HG03520 (cell line): ENCODE measurements at regions not wholly inside any gene's neighbourhood (a gene's known extent, or its start where the extent isn't known, plus 50 kb on each side); places are given as distances from the start of the nearest gene placed in this dataset.
A peak's percentile ranks its signal among the peaks of the same experiment; 100 is the strongest.
"Not testable (repeated sequence)": the region's sequence is repeated elsewhere in the genome, so short reads cannot be mapped to it uniquely, and the experiment has no call there.

Experiments used
- ATAC-seq: cut with Tn5 transposase; IDR thresholded peaks from one replicate; pipeline ENCODE4 v1.9.1; 2021; ENCODE audit warnings: mild to moderate bottlenecking, moderate library complexity; ENCODE audit not compliant: unreplicated experiment

DNA sequence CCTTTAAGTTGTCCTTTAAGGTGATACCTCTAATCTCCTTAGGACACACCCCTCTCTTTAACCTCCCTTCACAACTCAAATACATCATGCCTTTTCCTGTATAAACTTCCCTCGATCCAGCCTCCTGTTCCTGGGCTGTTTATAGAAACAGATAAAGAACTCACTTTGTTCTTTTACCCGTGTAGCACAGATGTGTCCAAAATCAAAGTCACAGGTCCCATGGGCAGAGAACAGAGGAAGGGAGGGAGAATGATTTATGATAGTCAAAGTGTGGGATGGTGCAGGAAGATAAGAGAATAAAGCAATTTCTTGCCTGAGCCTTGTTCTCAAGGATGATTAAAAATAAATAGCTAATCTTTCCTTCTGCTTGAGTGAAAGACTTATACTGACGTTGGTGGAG is 50.3 kb upstream of the CABCOCO1 start:
- no peak for ATAC-seq

GRCh38 chr10:61612009-61612408 is 50.7 kb upstream of the CABCOCO1 start:
- ATAC-seq = no peak

- no peak for ATAC-seq
Observed at GRCh38 chr10:61609701-61610100, 53.0 kb upstream of the CABCOCO1 start.

DNA sequence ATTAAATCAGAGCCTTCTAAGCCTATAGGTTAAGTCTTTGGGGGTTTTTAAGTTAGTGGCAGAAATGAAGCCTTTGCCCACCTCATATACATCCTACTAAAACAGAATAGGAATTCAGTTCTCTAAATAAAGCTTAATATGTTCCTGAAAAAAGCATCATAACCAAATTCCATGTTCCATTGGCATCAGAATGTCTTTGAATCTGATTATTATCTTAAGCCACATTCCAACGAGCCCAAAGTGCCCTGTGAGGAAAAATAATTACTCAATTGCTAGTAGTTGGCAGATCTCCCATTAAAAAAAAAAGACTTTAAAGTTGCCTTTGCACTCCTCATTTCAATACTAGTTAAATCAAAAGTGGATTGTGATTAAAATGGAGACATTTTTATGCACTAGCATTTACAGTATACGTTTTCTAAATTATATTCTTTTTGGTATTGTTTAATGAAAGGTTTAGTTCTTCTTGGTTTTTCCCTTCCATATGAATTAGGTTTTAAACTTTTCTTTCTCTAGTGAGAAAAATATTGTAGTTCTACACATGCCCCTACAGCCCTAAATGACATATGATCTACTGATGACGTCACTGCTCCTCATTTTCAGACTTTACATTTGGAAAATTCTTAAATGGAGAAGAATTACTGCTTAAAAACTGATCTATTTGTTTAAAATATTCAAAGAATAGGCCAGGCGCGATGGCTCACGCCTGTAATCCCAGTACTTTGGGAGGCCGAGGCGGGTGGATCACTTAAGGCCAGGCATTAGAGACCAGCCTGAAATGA is 54.3 kb upstream of the CABCOCO1 start:
- no peak for ATAC-seq

- ATAC-seq = no peak
Observed at GRCh38 chr10:61606959-61607907, 55.5 kb upstream of the CABCOCO1 start.

DNA sequence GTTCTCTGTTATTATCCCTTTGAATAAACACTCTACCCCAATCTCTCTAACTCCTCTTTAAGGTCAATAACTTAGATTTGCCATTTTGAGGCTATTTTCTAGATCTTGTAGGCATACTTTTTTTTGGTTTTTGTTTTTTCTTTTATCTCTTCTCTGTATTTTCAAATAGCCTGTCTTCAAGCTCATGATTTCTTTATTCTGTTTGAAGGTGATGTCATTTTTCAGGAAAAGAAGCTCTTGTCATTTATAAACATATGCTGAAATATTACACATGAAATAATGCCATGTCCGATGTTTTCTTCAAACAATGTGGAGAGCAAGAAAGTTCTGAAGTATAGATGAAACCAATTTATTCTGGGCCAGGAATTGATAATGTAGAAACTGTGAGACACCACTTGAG is 57.5 kb upstream of the CABCOCO1 start:
- ATAC-seq = no peak

DNA sequence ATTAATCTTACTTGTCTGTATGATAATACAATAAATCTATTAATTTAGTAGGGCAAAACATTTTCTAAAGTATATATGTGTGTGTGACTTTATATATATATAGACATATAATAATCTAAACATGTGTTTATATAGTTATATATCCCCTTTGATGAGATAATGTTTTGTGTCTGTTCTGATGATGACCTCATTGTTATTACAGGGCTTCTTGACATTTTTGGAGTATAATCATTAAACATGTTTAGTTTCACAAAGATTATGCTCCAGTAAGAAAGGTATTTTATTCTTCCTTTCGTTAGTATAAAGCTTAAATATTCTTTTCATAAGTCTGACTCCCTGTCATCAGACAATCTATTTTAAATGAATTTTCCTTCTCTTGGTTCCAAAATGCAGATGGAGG is 62.3 kb upstream of the CABCOCO1 start:
- no peak for ATAC-seq

DNA sequence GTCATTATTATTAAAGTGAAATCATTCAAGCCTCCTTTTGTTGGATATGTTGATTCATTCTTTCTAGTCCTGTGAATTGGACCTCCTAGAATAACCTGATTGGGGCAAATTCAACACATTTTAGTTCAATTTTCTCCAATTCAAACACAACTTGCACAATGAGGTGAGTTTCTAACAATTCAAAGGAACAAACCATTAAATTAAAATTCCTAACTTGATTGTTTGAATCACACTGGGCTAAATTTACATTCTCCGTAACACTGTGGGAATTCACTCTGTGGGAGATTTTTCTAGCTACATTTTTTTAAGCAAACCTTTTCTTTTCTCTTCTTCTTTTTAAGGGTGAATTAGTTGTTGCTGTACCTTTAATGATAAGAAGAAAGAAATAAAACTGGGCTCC is 68.3 kb upstream of the CABCOCO1 start:
- ATAC-seq = no peak

DNA sequence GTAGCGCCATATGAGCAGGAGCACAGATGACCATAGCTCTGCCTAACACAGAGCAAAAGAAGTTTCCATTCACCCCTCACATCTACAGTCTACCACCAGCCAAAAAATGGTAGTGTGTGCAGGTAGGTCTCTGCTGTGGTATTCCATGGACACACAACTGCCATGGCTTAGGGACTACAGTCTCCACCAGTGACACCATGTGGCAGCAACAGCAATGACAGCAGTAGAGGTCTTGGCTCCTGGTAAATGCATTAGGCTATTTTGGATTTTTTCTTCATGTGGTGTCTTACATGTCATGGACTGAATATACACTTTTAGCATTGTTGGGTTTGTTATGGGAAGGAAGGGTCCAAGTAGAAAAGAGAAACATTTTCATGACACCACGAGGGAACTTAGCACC is 70.1 kb upstream of the CABCOCO1 start:
- peak; percentile 59 for ATAC-seq

GRCh38 chr10:61589547-61590243 is 73.0 kb upstream of the CABCOCO1 start:
- no peak for ATAC-seq

GRCh38 chr10:61588770-61589211 is 73.9 kb upstream of the CABCOCO1 start:
- ATAC-seq = no peak

DNA sequence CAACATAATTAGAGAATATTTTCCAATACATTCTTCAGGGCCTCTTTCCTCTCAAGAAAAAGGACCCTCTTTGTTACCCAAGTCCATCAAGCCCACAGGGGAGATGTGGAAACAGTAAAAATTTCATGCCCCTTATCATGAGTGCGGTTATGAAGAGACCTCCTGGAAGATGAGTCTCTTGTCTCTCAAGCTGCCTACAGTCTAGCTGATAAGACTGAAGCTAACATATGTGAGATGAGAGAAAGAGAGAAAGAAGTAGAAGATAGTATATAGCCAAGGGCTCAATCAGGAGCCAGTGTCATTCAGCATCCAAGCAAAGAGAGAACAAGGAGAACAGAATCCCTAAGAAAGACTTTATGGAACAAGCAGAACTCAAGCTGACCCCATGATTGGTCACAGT is 75.9 kb upstream of the CABCOCO1 start:
- ATAC-seq = no peak

GRCh38 chr10:61580608-61581007 is 82.1 kb upstream of the CABCOCO1 start:
- ATAC-seq = no peak

DNA sequence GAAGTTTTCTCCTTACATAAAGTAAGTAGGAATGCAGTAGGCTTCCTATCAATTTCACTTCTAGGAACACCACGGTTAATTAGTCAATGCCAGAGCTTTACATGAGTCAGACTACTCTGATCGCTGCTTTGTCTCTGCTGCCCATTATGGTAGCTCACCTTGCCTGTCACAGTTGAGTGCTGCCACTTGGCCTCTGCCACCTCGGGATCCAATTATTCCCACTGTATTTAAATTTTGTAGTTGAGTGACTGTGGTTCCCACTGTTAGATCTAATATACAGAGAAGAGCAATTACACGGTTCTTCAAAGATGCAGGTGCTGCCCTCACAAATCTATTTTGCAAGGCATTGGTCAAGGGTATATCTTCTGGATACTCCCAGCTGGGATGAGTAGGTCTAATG is 92.5 kb upstream of the CABCOCO1 start:
- not testable (repeated sequence) for ATAC-seq

DNA sequence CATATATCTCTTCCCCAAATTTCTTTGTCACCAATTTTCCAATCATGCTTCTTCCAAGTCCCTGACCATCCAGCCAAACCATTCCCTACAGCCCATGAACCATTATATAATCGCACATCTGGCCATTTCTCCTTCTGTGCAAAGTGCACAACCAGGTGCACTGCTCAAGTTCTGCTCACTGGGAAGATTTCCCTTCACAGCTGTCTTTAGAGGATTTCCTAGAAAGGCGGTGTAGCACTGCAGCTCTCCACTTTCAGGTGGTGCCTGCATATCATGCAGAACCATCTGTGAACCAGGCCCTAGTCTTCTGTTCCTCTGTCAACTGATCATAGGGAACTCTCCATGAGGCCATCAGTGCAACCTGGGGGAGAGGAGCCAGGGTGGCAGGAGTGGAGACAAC is 95.0 kb upstream of the CABCOCO1 start:
- ATAC-seq = no peak

- no peak for ATAC-seq
Observed at GRCh38 chr10:61565819-61566560, 96.7 kb upstream of the CABCOCO1 start.

- ATAC-seq = no peak
Observed at GRCh38 chr10:61564444-61564843, 98.3 kb upstream of the CABCOCO1 start.

DNA sequence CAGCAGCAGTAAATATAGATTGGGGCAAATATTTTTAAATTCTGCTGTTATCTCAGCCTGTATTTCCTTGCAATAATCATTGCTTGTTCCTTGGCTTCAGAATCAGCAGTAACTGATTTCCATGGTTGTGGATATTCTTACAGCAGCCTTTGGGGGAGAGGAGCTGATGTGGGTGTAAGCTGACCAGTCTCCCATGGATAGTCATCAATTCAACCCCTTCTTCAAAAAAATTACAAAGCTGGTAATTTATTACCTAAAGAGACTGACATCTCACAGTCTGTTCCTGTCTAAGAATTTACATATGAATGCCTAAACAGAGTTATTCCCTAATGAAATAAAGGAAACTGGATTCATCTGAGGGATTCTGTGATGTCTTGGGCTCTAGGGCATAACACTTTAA is 103.1 kb upstream of the CABCOCO1 start:
- no peak for ATAC-seq

GRCh38 chr10:61558188-61558587 is 104.5 kb upstream of the CABCOCO1 start:
- no peak for ATAC-seq

- no peak for ATAC-seq
Observed at GRCh38 chr10:61554925-61555324, 101.7 kb upstream of the TMEM26 start.

DNA sequence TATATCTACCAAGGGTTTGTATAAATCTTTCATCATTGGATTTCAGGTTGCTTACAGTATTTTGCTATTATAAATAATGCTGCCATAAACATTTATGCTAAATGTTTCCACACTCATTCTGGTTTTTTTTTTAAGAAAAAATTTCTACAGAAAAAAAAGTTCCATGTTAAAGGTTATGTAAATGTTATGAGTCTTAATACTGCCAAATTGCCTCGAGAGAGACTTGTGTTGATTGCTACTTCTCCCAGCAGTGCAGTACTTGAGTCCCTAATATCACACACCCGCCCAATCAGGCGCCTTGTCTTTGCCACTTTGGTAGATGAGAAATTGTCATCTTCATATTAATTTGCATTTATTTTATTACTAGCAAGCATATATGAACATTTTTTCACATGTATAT is 96.7 kb upstream of the TMEM26 start:
- no peak for ATAC-seq
